GM13977 (cell line): ENCODE measurements at regions not wholly inside any gene's neighbourhood (a gene's known extent, or its start where the extent isn't known, plus 50 kb on each side); places are given as distances from the start of the nearest gene placed in this dataset.

ENCODE experiments used
- DNase-seq: peaks from one replicate; pipeline ENCODE4 v3.0.0; 2012; ENCODE audit warnings: low spot score
- in situ Hi-C: fragments of 300-500 bp; cut with MboI; formaldehyde crosslinking; loops from one replicate; pipeline ENCODE4 v1.12.0; 2022; ENCODE audit warnings: low sequenced_read_pairs, low pct_unique_long_range_greater_than_20kb, mixed read lengths, inconsistent platforms; ENCODE audit not compliant: unreplicated experiment
- TF ChIP-seq, protein P1 (sequence below): IDR thresholded peaks from 2 replicates; pipeline ENCODE4 v1.5.1; 2012; ENCODE audit warnings: mild to moderate bottlenecking, control low read depth; ENCODE audit not compliant: insufficient read depth; ENCODE audit errors: extremely low read depth, missing control alignments

DNA sequence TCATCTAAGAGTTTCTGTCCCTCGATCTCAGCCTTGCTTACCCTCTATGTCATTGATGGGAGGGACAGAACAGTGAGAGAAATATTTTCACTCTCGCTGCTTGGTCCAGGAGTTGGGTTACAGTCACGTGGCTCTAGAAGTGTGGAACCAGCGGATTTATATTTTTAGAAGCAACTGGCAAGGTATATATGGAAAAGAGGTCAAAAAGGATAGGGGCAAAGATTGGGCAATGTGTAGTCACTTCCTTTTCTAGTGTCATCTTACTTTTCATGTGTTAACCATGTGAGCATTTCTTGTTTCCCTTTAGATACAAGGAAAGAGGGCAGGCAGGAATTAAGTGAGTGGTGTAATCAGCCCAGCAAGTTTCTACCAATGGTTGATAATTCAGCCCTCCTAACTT, 111.5 kb upstream of the ZNF366 start:
- in situ Hi-C loops = loop anchor here (25.0 kb wide), 1 partner anchor 194 kb away; the partner anchor contains the start of gene TNPO1
- TF ChIP-seq, protein P1, sequence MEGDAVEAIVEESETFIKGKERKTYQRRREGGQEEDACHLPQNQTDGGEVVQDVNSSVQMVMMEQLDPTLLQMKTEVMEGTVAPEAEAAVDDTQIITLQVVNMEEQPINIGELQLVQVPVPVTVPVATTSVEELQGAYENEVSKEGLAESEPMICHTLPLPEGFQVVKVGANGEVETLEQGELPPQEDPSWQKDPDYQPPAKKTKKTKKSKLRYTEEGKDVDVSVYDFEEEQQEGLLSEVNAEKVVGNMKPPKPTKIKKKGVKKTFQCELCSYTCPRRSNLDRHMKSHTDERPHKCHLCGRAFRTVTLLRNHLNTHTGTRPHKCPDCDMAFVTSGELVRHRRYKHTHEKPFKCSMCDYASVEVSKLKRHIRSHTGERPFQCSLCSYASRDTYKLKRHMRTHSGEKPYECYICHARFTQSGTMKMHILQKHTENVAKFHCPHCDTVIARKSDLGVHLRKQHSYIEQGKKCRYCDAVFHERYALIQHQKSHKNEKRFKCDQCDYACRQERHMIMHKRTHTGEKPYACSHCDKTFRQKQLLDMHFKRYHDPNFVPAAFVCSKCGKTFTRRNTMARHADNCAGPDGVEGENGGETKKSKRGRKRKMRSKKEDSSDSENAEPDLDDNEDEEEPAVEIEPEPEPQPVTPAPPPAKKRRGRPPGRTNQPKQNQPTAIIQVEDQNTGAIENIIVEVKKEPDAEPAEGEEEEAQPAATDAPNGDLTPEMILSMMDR = no peak
- no peak for DNase-seq

DNA sequence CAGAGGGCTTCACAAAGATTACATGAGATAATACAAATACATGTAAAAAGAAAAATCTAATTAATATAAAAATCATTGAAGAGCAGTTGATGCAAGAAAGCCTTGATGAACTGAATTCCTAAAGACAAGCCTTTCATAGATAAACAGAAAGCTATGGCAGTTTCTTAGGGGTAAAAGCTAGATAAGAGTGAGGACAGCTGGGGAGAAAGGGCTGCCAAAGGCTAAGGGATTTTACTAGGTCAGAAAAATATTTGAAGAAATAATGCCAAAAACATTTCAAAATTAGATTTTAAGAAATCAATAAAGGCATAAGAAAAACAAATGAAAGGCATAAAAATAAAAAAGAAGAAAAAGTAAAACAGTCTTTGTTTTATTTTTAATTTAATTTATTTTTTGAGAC, 107.9 kb upstream of the ZNF366 start:
- DNase-seq = no peak
- in situ Hi-C loops = loop anchor here (25.0 kb wide), 1 partner anchor 197 kb away; the partner anchor contains the start of gene TNPO1
- TF ChIP-seq, protein P1 = no peak

DNA sequence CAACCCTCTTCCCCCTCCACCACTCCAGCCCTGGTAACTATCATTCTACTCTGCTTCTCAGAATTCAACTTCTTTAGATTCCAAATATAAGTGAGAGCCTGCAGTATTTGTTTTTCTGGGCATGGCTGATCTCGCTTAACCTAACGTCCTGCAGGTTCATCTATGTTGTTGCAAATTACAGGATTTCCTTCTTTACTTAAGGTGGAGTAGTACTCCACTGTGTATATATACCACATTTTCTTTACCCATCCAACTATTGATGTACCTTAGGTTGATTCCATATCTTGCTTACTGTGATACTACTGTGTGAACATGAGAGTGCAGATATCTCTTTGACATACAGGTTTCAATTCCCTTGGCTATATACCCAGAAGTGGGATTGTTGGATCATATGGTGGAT, 106.3 kb upstream of the ZNF366 start:
- DNase-seq = no peak
- in situ Hi-C loops = loop anchor here (25.0 kb wide), 1 partner anchor 199 kb away; the partner anchor contains the start of gene TNPO1
- TF ChIP-seq, protein P1 = no peak

DNA sequence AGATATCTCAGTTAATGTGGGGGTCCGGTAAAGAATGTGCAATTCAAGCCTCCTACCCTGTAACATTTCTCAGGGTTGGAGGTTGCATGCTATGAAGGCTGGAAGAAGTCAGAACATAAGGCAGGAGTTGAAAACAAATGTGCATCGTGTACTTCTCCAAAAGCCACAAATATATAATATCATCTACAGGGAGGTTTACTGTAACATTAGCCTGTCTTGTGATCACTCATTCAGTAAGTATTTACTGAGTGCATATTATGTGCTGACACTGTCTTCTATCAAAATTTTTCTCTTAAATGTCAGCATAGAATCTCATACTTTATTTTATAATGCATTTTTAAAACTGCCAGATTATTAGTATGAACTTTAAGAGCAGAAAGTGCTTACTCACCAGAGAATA, 105.6 kb upstream of the ZNF366 start:
- no peak for DNase-seq
- in situ Hi-C loops = loop anchor here (25.0 kb wide), 1 partner anchor 199 kb away; the partner anchor contains the start of gene TNPO1
- TF ChIP-seq, protein P1 = no peak

DNA sequence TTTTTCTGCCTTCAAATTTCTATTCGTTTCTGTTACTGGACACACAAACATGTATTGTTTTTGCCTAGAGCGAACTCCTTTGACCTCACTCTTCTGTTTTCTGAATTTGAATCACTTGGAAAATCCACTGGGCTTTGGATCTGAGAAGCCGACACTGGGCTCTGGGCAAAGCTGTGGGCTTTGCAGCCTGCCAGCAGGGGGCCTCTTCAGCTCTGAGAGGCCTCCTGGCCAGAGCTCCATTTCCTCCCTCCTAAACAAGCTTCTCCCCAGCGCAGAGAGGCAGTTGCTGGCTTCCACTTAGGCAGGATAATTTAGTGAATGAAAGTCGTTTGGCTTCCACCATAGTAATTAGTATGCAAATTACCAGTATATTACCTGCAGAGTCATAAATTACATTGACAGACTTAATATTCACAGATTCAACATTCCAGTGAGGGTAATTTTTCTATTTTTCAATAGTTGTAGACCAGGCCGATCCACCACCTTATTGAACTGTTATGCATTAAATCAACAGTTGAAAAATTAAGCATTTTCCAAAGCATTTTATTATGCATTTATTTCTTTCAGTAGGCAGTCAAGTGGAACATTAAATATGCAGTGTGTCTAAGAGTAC, 104.0 kb upstream of the ZNF366 start:
- TF ChIP-seq, protein P1 = peak; percentile 89
- DNase-seq = peak; percentile 57
- in situ Hi-C loops = loop anchor here (25.0 kb wide), 1 partner anchor 201 kb away; the partner anchor contains the start of gene TNPO1

DNA sequence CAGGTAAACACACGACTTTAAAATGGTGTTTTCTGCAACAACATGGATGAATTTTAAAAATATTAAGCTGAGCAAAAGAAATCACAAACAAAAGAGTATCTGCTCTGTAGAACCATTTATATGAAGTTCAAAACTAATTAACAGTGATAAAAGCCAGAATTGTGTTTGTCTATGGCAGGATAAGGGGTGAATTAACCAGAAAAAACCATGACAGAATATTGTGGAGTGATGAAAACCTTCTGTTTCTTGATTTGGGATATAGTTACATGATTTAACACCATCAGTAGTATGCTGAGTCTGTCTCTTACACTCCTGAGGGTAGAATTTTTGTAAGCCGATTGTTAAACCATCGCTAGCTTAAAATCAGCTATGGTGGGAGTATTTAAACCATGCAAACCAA, 101.7 kb upstream of the ZNF366 start:
- no peak for DNase-seq
- in situ Hi-C loops = loop anchor here (25.0 kb wide), 1 partner anchor 203 kb away; the partner anchor contains the start of gene TNPO1
- TF ChIP-seq, protein P1 = no peak

DNA sequence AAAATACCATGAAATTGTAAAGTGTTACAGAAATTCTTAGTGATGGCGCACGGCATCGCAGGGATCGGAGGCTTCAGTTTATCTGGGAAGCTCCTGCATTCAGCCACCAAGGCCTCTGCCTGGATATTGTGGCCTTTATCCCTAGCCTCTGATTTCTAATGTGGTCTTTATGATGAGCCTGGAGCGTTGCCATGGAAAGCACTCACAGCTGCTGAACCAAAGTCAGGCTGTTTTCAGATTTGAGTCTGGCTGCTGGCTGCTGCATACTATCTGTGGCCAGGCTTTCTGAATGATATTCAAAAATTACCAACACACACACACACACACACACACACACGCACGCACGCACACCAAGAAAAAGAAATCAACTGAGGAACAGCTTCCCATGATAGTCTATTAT, 101.1 kb upstream of the ZNF366 start:
- TF ChIP-seq, protein P1 = no peak
- no peak for DNase-seq
- in situ Hi-C loops = loop anchor here (25.0 kb wide), 1 partner anchor 204 kb away; the partner anchor contains the start of gene TNPO1
